ENCODE measurements at regions not wholly inside any gene's neighbourhood (a gene's known extent, or its start where the extent isn't known, plus 50 kb on each side); places are given as distances from the start of the nearest gene placed in this dataset.
"Not testable (repeated sequence)": the region's sequence is repeated elsewhere in the genome, so short reads cannot be mapped to it uniquely, and the experiment has no call there.

- DNase-seq: no peak
Measured at GRCh38 chr22:22946131-22946530, 58.5 kb downstream of the IGLL5 start.

- DNase-seq: no peak
Measured at GRCh38 chr22:22948651-22949571, 61.3 kb downstream of the IGLL5 start.

GRCh38 chr22:22949953-22950352 is 62.3 kb downstream of the IGLL5 start:
- DNase-seq: no peak

- no peak for DNase-seq
Measured at GRCh38 chr22:22951035-22951434, 63.4 kb downstream of the IGLL5 start.

- DNase-seq: no peak
Measured at GRCh38 chr22:22952531-22953280, 65.1 kb downstream of the IGLL5 start.

- DNase-seq: no peak
Measured at GRCh38 chr22:22953791-22954190, 66.2 kb downstream of the IGLL5 start.

- DNase-seq: no peak
Measured at GRCh38 chr22:22954656-22955055, 67.0 kb downstream of the IGLL5 start.

- DNase-seq: no peak
Measured at GRCh38 chr22:22955276-22955798, 67.7 kb downstream of the IGLL5 start.

- peak; percentile 59 to 70 for DNase-seq
Measured at GRCh38 chr22:22955866-22956535, 68.4 kb downstream of the IGLL5 start.

- no peak for DNase-seq
Measured at GRCh38 chr22:22957090-22957489, 69.5 kb downstream of the IGLL5 start.

GRCh38 chr22:22958621-22959020 is 71.0 kb downstream of the IGLL5 start:
- DNase-seq: no peak

- peak; percentile 61 to 81 for DNase-seq
Measured at GRCh38 chr22:22959147-22959827, 71.7 kb downstream of the IGLL5 start.

GRCh38 chr22:22960307-22960706 is 72.7 kb downstream of the IGLL5 start:
- no peak for DNase-seq

- DNase-seq: no peak
Measured at GRCh38 chr22:22961574-22961973, 74.0 kb downstream of the IGLL5 start.

- no peak for DNase-seq
Measured at GRCh38 chr22:22968366-22968765, 80.8 kb downstream of the IGLL5 start.

GRCh38 chr22:22972605-22973004 is 85.0 kb downstream of the IGLL5 start:
- DNase-seq: not testable (repeated sequence)

- DNase-seq: no peak
Measured at GRCh38 chr22:22973336-22973735, 85.7 kb downstream of the IGLL5 start.

GRCh38 chr22:22974156-22974555 is 86.5 kb downstream of the IGLL5 start:
- no peak for DNase-seq

- DNase-seq: no peak
Measured at GRCh38 chr22:22974795-22975580, 87.4 kb downstream of the IGLL5 start.

GRCh38 chr22:22976033-22976922 is 88.7 kb downstream of the IGLL5 start:
- no peak for DNase-seq
